Dedifferentiated amniotic fluid mesenchymal stem cell (primary cell): ENCODE measurements at regions not wholly inside any gene's neighbourhood (a gene's known extent, or its start where the extent isn't known, plus 50 kb on each side); places are given as distances from the start of the nearest gene placed in this dataset.

Source experiments
- DNase-seq: peaks from one replicate; pipeline ENCODE4 v3.0.0-alpha.2; 2016; ENCODE audit errors: extremely low spot score

DNA sequence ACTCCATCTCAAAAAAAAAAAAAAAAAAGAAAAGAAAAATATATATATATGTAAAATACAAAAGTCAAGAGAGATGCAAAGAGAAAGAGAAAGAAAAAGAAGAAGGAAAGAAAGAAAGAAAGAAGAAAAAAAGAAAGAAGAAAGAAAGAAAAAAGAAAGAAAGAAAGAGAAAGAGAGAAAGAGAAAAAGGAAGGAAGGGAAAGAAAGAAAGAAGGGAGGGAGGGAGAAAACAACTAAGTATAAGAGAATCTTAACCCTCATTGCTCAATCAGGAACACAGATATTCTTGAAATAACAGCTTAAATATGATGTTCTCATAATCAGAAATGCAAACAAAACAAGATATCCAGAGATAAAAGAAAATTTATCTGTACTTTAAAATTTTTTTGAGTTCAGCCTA lies 54.4 kb upstream of the MARCKS start:
- no peak for DNase-seq

DNA sequence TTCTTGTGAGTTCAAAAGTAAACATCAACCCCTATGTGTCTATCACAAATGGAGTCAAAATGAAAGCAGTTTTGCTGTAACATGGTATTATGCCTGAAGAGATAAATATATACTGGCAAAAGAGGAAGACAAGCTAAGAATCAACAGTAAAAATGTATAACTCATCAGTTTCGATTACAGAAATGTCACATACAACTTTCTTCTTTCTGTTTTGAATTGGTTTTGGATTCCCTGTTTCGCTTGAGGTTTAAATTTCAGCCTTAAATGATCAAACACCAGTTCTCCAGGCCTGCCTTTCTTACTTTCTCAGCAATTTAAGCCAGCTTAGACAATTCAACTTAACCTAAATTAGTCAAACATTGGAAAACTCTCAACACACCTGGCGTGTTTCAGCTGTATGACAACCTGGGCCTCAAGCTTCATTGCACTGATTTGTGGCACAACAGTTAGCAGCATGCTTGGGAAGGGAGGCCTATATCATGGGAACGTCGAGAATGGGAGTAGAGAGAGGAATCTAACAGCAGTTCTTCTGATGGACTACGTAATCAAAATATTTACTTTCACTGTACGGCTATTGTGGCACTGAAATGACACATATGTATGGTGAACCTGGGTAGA lies 51.9 kb upstream of the MARCKS start:
- DNase-seq: no peak

DNA sequence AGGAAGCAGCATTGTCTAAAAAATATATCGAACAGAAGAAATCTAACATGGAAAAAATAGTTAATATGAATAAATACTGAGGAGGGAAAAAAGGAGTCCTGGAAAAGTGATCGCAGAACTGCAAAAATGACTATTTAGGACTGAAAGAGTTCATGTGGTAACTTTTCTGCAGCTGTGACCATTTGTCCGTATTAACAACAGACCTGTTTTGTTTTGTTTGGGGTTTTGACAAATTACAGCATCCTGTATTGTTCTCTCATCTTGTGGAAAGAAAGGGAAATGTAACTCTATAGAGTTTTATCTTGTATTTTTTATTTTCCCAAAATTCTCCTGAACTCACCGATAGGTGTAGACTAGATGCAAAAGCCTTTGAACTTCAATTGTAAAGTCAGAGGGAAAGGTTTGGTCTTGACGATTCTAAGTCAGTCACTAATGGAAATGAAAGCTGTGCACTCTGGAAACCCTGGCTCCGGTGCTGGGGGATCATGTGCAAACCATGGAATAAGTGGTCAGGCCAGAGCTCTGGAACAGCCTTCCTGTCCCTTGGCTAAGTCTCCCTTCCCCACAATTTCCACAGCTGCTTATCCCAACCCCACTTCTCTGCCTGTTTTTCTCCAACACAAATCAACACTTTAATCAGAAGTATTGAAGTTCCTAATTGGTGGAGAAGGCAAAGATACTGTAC lies 51.2 kb upstream of the MARCKS start:
- DNase-seq: no peak
